ENCODE measurements at regions not wholly inside any gene's neighbourhood (a gene's known extent, or its start where the extent isn't known, plus 50 kb on each side); places are given as distances from the start of the nearest gene placed in this dataset.

DNA sequence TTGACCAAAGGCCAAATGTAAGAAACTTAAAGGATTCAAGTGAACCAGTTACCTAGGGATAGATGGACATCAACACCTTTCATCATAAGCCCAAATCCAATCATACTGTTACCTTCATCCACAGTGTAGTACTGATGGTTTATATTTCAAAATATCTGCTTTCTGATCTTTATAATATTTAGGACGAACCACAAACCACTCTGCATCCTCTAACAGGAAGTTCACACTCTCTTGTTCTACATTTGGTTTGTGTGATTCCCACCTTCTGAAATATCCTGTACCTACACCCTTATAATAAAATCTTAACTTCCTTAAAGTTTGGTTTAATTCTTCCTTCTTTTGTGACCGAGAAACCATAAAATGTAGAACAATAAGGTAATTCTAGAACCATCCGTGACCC is 535.7 kb upstream of the CHAC2 start:
- H3K4me1 ChIP-seq (ENCODE audit: insufficient read depth) = peaks cover 9% of the 10 kb centered on the region; the same call in 1 of the 2 replicates
- TF ChIP-seq ZNF114 (CRISPR knock-in tag; IDR thresholded peaks at IDR 0.05) (no peak), ZNF462 (CRISPR knock-in tag; IDR thresholded peaks at IDR 0.05) (no peak), JUNB (IDR thresholded peaks at IDR 0.05; ENCODE audit: unreplicated experiment) (no peak), CREB1 (CRISPR knock-in tag; IDR thresholded peaks at IDR 0.05; ENCODE audit: low read depth) (no peak), EZH2 (IDR thresholded peaks at IDR 0.05; ENCODE audit: low read depth, unreplicated experiment) (no peak), EZH2phosphoT487 (IDR thresholded peaks at IDR 0.05; ENCODE audit: unreplicated experiment) (no peak), NANOG (IDR thresholded peaks at IDR 0.05; ENCODE audit: borderline replicate concordance) (no peak), STAT1 (IDR thresholded peaks at IDR 0.05; ENCODE audit: unreplicated experiment) (no peak), ZNF331 (CRISPR knock-in tag; IDR thresholded peaks at IDR 0.05; ENCODE audit: low read depth) (no peak), REST (IDR thresholded peaks at IDR 0.05; ENCODE audit: unreplicated experiment) (no peak), POLR2AphosphoS5 (IDR thresholded peaks at IDR 0.05; ENCODE audit: low read depth) (no peak)
- TF ChIP-seq, protein P1, sequence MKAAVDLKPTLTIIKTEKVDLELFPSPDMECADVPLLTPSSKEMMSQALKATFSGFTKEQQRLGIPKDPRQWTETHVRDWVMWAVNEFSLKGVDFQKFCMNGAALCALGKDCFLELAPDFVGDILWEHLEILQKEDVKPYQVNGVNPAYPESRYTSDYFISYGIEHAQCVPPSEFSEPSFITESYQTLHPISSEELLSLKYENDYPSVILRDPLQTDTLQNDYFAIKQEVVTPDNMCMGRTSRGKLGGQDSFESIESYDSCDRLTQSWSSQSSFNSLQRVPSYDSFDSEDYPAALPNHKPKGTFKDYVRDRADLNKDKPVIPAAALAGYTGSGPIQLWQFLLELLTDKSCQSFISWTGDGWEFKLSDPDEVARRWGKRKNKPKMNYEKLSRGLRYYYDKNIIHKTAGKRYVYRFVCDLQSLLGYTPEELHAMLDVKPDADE (IDR thresholded peaks at IDR 0.05) = no peak
- TF ChIP-seq, protein P2, sequence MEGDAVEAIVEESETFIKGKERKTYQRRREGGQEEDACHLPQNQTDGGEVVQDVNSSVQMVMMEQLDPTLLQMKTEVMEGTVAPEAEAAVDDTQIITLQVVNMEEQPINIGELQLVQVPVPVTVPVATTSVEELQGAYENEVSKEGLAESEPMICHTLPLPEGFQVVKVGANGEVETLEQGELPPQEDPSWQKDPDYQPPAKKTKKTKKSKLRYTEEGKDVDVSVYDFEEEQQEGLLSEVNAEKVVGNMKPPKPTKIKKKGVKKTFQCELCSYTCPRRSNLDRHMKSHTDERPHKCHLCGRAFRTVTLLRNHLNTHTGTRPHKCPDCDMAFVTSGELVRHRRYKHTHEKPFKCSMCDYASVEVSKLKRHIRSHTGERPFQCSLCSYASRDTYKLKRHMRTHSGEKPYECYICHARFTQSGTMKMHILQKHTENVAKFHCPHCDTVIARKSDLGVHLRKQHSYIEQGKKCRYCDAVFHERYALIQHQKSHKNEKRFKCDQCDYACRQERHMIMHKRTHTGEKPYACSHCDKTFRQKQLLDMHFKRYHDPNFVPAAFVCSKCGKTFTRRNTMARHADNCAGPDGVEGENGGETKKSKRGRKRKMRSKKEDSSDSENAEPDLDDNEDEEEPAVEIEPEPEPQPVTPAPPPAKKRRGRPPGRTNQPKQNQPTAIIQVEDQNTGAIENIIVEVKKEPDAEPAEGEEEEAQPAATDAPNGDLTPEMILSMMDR (conservative IDR thresholded peaks at IDR 0.05; ENCODE audit: low read depth in 2 of 2) = no peak
- H3K36me3 ChIP-seq (ENCODE audit: insufficient read depth) = no peaks in the 10 kb centered on the region
- H3K9me3 Mint-ChIP-seq = no peaks in the 10 kb centered on the region
- DNase-seq (ENCODE audit: low spot score) (no peak), ATAC-seq (no peak)
- H3K4me3 Mint-ChIP-seq = no peak overlapping the region
- H3K27ac ChIP-seq (ENCODE audit: low read depth) = no peak overlapping the region
- H3K36me3 Mint-ChIP-seq (ENCODE audit: low read depth) = no peaks in the 10 kb centered on the region
- H3K27ac Mint-ChIP-seq = no peak overlapping the region
- no peaks in the 10 kb centered on the region for H3F3A ChIP-seq (replicated peaks; ENCODE audit: low read depth)
- no peak overlapping the region for H3K4me3 ChIP-seq
- no peaks in the 10 kb centered on the region for H3K27me3 ChIP-seq (ENCODE audit: insufficient read depth)
- H2AFZ ChIP-seq = no peak overlapping the region
- H4K20me1 ChIP-seq (replicated peaks; ENCODE audit: insufficient read depth) = no peaks in the 10 kb centered on the region
- no peaks in the 10 kb centered on the region for H3K79me2 ChIP-seq (replicated peaks; ENCODE audit: insufficient read depth)
- H3K9me2 ChIP-seq (ENCODE audit: insufficient read depth) = no peaks in the 10 kb centered on the region
- peaks cover 28% of the 10 kb centered on the region for H3K4me1 Mint-ChIP-seq
- no peak overlapping the region for H3K4me2 ChIP-seq
- no peaks in the 10 kb centered on the region for H3K27me3 Mint-ChIP-seq (ENCODE audit: insufficient read depth, low read depth, poor library complexity)

Data from GM23338 (cell line).